C4-2B (cell line): ENCODE measurements at regions not wholly inside any gene's neighbourhood (a gene's known extent, or its start where the extent isn't known, plus 50 kb on each side); places are given as distances from the start of the nearest gene placed in this dataset.

ENCODE experiments used
- ZFX ChIP-seq: fragments of 450-650 bp; IDR thresholded peaks from 2 replicates; pipeline ENCODE4 v1.6.1; 2017
- TF ChIP-seq, protein P1 (sequence below): fragments of 450-650 bp; conservative IDR thresholded peaks from 2 replicates; pipeline ENCODE4 v1.5.1; 2017; ENCODE audit warnings: mild to moderate bottlenecking

DNA sequence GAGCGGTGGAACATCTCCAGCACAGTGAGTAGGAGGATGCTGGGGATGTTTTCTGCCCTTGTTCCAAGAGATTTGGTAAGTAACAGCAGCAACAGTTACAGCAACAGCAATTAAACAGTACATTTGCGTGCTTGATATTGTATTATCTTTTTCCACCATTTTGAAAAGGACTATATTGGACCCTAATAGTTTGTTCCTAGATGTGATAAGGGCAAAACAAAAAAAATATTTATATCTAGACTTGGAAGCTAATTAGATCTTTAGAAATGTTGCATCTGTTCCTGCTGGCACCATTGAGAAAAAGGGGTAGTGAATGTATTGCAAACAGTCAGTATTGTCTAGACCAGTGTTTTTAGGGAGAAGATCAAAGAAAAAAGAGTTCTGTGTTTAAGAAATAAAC lies 759.9 kb downstream of the JRKL start:
- TF ChIP-seq, protein P1, sequence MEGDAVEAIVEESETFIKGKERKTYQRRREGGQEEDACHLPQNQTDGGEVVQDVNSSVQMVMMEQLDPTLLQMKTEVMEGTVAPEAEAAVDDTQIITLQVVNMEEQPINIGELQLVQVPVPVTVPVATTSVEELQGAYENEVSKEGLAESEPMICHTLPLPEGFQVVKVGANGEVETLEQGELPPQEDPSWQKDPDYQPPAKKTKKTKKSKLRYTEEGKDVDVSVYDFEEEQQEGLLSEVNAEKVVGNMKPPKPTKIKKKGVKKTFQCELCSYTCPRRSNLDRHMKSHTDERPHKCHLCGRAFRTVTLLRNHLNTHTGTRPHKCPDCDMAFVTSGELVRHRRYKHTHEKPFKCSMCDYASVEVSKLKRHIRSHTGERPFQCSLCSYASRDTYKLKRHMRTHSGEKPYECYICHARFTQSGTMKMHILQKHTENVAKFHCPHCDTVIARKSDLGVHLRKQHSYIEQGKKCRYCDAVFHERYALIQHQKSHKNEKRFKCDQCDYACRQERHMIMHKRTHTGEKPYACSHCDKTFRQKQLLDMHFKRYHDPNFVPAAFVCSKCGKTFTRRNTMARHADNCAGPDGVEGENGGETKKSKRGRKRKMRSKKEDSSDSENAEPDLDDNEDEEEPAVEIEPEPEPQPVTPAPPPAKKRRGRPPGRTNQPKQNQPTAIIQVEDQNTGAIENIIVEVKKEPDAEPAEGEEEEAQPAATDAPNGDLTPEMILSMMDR: no peak
- no peak for TF ChIP-seq ZFX
